ENCODE measurements at regions not wholly inside any gene's neighbourhood (a gene's known extent, or its start where the extent isn't known, plus 50 kb on each side); places are given as distances from the start of the nearest gene placed in this dataset.
A peak's percentile ranks its signal among the peaks of the same experiment; 100 is the strongest.

GRCh38 chr10:130335336-130335735 lies 199.1 kb downstream of the GLRX3 start:
- FAIRE-seq: no peak
- H3K4me3 ChIP-seq (ENCODE audit: low read depth, low read length): no peak overlapping the region
- no peaks in the 10 kb centered on the region for H3K27me3 ChIP-seq (ENCODE audit: control insufficient read depth, insufficient read depth, low read length)
- no peak for DNase-seq (ENCODE audit: low read depth)
- TF ChIP-seq, protein P1, sequence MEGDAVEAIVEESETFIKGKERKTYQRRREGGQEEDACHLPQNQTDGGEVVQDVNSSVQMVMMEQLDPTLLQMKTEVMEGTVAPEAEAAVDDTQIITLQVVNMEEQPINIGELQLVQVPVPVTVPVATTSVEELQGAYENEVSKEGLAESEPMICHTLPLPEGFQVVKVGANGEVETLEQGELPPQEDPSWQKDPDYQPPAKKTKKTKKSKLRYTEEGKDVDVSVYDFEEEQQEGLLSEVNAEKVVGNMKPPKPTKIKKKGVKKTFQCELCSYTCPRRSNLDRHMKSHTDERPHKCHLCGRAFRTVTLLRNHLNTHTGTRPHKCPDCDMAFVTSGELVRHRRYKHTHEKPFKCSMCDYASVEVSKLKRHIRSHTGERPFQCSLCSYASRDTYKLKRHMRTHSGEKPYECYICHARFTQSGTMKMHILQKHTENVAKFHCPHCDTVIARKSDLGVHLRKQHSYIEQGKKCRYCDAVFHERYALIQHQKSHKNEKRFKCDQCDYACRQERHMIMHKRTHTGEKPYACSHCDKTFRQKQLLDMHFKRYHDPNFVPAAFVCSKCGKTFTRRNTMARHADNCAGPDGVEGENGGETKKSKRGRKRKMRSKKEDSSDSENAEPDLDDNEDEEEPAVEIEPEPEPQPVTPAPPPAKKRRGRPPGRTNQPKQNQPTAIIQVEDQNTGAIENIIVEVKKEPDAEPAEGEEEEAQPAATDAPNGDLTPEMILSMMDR (IDR thresholded peaks at IDR 0.05; ENCODE audit: insufficient read depth, low read length, severe bottlenecking): no peak
- H3K36me3 ChIP-seq (ENCODE audit: control insufficient read depth, insufficient read depth, low read length): no peaks in the 10 kb centered on the region

GRCh38 chr10:130336617-130337304 lies 200.6 kb downstream of the GLRX3 start:
- TF ChIP-seq, protein P1 (IDR thresholded peaks at IDR 0.05; ENCODE audit: insufficient read depth, low read length, severe bottlenecking): no peak
- Histone ChIP-seq H3K36me3 (ENCODE audit: control insufficient read depth, insufficient read depth, low read length) (no peaks in the 10 kb centered on the region), H3K4me3 (ENCODE audit: low read depth, low read length) (no peak overlapping the region), H3K27me3 (ENCODE audit: control insufficient read depth, insufficient read depth, low read length) (no peaks in the 10 kb centered on the region)
- FAIRE-seq (peak; percentile 84), DNase-seq (ENCODE audit: low read depth) (no peak)

DNA sequence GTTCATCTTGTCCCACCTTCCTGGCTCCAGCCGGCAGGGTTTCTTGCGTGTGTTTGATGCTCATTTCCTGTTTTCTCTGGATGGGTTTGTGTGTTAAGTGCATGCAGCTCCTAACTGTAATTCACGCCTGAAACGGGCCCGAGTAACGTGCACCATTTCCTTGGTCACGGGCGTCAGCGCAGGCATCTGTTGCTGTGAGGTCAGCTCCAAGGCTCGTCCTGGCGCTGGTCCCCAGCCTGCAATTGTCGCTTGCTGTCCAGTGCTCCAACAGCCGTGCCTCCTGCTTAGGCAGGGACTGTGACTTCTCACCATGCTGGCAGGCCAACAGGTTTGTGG lies 201.1 kb downstream of the GLRX3 start:
- Histone ChIP-seq H3K4me3 (ENCODE audit: low read depth, low read length) (no peak overlapping the region), H3K27me3 (ENCODE audit: control insufficient read depth, insufficient read depth, low read length) (no peaks in the 10 kb centered on the region), H3K36me3 (ENCODE audit: control insufficient read depth, insufficient read depth, low read length) (no peaks in the 10 kb centered on the region)
- TF ChIP-seq, protein P1 (IDR thresholded peaks at IDR 0.05; ENCODE audit: insufficient read depth, low read length, severe bottlenecking): no peak
- FAIRE-seq (no peak), DNase-seq (ENCODE audit: low read depth) (no peak)

DNA sequence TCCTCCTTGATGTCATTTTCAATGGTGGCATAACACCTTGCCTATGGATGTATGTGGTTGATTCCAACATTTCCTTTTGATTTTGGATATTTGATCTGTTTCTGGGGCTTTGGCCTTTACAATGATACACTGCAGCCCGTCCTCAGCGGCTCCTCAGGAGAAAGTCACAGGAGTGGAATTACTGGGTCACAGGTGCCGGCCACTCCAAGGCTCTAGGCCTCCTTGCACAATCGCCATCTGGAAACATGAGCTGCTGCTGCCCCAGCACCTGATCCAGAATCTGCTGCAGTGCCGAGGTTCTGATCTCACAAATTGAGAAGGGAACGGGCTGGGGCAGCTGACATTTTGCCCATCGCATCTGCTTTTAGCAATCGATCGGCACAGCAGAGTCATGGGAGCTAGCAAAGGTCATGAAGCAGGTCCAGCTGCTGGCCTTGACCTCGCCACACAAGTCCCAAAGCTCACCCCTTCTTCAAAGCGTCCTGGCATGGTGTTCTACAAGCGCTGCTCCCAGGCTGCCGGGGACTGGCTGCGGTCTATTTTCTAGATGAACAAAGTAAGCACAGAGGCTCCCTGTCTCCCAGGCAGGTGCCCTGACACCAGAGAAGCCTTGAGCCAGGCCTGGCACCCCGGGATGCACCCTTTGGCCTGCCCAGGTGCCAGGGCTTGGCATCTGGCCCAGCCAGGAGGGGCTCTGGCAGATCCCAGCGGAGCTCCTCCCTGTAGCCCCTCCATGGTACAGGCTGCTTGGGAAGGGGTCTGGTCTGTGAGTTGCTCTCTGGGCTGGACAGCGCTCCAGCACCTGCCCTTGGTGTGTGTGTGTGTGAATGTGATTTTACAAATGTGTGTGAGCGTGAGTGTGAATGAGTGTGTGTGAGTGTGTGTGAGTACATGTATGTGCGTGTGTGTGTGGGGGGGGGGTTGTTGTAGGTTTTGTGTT lies 201.8 kb downstream of the GLRX3 start:
- FAIRE-seq: no peak
- Histone ChIP-seq H3K4me3 (ENCODE audit: low read depth, low read length) (no peak overlapping the region), H3K27me3 (ENCODE audit: control insufficient read depth, insufficient read depth, low read length) (no peaks in the 10 kb centered on the region), H3K36me3 (ENCODE audit: control insufficient read depth, insufficient read depth, low read length) (no peaks in the 10 kb centered on the region)
- DNase-seq (ENCODE audit: low read depth): no peak
- TF ChIP-seq, protein P1 (IDR thresholded peaks at IDR 0.05; ENCODE audit: insufficient read depth, low read length, severe bottlenecking): no peak

DNA sequence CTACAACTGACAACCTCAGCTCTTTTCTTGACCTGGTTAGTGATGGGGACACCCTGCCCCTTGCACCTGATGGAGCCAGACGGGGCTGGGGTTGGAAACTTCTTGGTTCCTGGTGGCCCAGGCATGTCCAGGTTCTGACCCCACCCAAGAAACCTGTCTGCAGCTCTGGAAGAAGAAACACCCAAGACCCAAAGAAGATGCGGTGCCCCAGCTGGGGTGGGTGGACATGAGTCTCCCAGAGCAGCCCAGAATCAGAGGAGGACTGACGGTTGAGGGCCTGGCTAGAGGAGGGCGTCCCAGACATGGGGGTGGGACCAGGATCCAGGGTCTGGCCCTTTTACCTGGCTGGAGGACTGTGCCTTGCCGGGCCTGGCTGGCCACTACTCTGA lies 202.4 kb downstream of the GLRX3 start:
- TF ChIP-seq, protein P1 (IDR thresholded peaks at IDR 0.05; ENCODE audit: insufficient read depth, low read length, severe bottlenecking): no peak
- Histone ChIP-seq H3K27me3 (ENCODE audit: control insufficient read depth, insufficient read depth, low read length) (no peaks in the 10 kb centered on the region), H3K4me3 (ENCODE audit: low read depth, low read length) (no peak overlapping the region), H3K36me3 (ENCODE audit: control insufficient read depth, insufficient read depth, low read length) (no peaks in the 10 kb centered on the region)
- FAIRE-seq: no peak
- DNase-seq (ENCODE audit: low read depth): no peak

Measured in bronchial epithelial cell (primary cell).